K562 (cell line): ENCODE measurements at regions not wholly inside any gene's neighbourhood (a gene's known extent, or its start where the extent isn't known, plus 50 kb on each side); places are given as distances from the start of the nearest gene placed in this dataset.
A peak's percentile ranks its signal among the peaks of the same experiment; 100 is the strongest.

Experiments used
- ATAC-seq: fragments of 200-7000 bp; cut with Tn5 transposase; 3 replicates; pipeline ENCODE4 v1.9.1; 2020; ENCODE audit warnings: moderate library complexity
- BruUV-seq: library from RNA; stranded (reverse); fragments of 400-500 nt; replicated peaks from 2 replicates; lab custom pipeline; 2021; lab: Mats Ljungman, UMichigan
- CTCF ChIA-PET: fragments of 300-600 bp; formaldehyde crosslinking; extraction: SDS; loops from one replicate; lab custom pipeline; 2021; ENCODE audit warnings: low intra/inter-chr PET ratio; lab: Yijun Ruan, JAX
- POLR2A ChIA-PET: fragments of 300-600, 350-650 bp; sonication (Branson Sonifier 250); formaldehyde crosslinking; extraction: SDS; loops from one replicate; lab custom pipeline; 2021; ENCODE audit warnings: antibody characterized with exemption, inconsistent platforms; lab: Yijun Ruan, JAX
- DNase-seq, 4 experiments: peaks; one replicate each; pipeline versions ENCODE4 v3.0.0 to v3.0.0-alpha.2; 2011 to 2018; ENCODE audit warnings: low spot score in 3 of 4, mixed read lengths in 3 of 4; ENCODE audit errors: extremely low read depth in 1 of 4
- FAIRE-seq: peaks from 2 replicates; lab custom pipeline; 2011; peaks lifted over from hg19 to GRCh38; lab: Jason Lieb, UNC
- H2AFZ ChIP-seq: 2 replicates; pipeline ENCODE4 v1.6.0; 2011; ENCODE audit warnings: low read depth, low read length, control low read depth, inconsistent platforms
- H3K27ac ChIP-seq: fragments of 200-600 bp; 3 replicates; pipeline ENCODE4 v1.8.0; 2011; ENCODE audit warnings: low read depth, mild to moderate bottlenecking, control low read depth, inconsistent platforms, low read length, moderate library complexity, mixed read lengths; ENCODE audit errors: extremely low read depth
- H3K27me3 ChIP-seq, 2 experiments: fragments of 300-600 bp in 1 of 2; 2 replicates in 1 of 2; 3 replicates in 1 of 2; pipeline versions ENCODE4 v1.6.0 to v1.8.0; 2011; ENCODE audit warnings: inconsistent platforms in 2 of 2, low read length in 2 of 2, mild to moderate bottlenecking in 1 of 2, mixed read lengths in 1 of 2, moderate library complexity in 1 of 2; ENCODE audit not compliant: control insufficient read depth in 2 of 2, insufficient read depth in 2 of 2
- H3K36me3 ChIP-seq: fragments of 300-600 bp; 3 replicates; pipeline ENCODE4 v1.8.0; 2011; ENCODE audit warnings: mild to moderate bottlenecking, low read length, inconsistent platforms; ENCODE audit not compliant: control insufficient read depth, insufficient read depth
- H3K4me1 ChIP-seq, 2 experiments: fragments of 200-600 bp in 1 of 2; replicated peaks in 1 of 2; 2 replicates in 1 of 2; 3 replicates in 1 of 2; pipeline versions ENCODE4 v1.5.1 to v1.8.0; 2011; ENCODE audit warnings: inconsistent platforms in 2 of 2, low read length in 2 of 2, mild to moderate bottlenecking in 1 of 2, mixed read lengths in 1 of 2, moderate library complexity in 1 of 2; ENCODE audit not compliant: control insufficient read depth in 2 of 2, insufficient read depth in 2 of 2
- H3K4me2 ChIP-seq: 2 replicates; pipeline ENCODE4 v1.6.1; 2011; ENCODE audit warnings: low read length, control low read depth, inconsistent platforms, mixed read lengths; ENCODE audit not compliant: insufficient read depth
- H3K4me3 ChIP-seq: fragments of 200-600 bp; sonication (generic), shearing (Covaris generic); 2 replicates; pipeline ENCODE4 v1.5.1; 2016; ENCODE audit warnings: control low read depth, inconsistent platforms
- H3K79me2 ChIP-seq: fragments of 200-600 bp; 3 replicates; pipeline ENCODE4 v1.8.0; 2011; ENCODE audit warnings: low read length, inconsistent platforms; ENCODE audit not compliant: control insufficient read depth, insufficient read depth
- H3K9ac ChIP-seq, 2 experiments: 2 replicates each; pipeline versions ENCODE4 v1.6.0 to v1.6.1; 2011; ENCODE audit warnings: low read depth in 2 of 2, low read length in 2 of 2, control low read depth in 1 of 2, inconsistent platforms in 1 of 2, mild to moderate bottlenecking in 1 of 2, mixed read lengths in 1 of 2; ENCODE audit not compliant: insufficient read depth in 1 of 2
- H3K9me1 ChIP-seq: one replicate; pipeline ENCODE4 v1.6.0; 2011; ENCODE audit warnings: inconsistent platforms, mild to moderate bottlenecking, low read length, moderate library complexity; ENCODE audit not compliant: control insufficient read depth, insufficient read depth
- H3K9me3 ChIP-seq: replicated peaks from 2 replicates; pipeline ENCODE4 v1.5.1; 2011; ENCODE audit warnings: low read depth, low read length, inconsistent platforms; ENCODE audit not compliant: control insufficient read depth, insufficient read depth
- H4K20me1 ChIP-seq: replicated peaks from 2 replicates; pipeline ENCODE4 v1.6.1; 2011; ENCODE audit warnings: low read length, inconsistent platforms, mixed read lengths; ENCODE audit not compliant: control insufficient read depth, insufficient read depth
- CHAMP1 ChIP-seq: fragments of 450-650 bp; IDR thresholded peaks from 2 replicates; pipeline ENCODE4 v1.6.1; 2016; ENCODE audit warnings: mild to moderate bottlenecking
- EWSR1 ChIP-seq: fragments of 450-650 bp; IDR thresholded peaks from 2 replicates; pipeline ENCODE4 v1.6.1; 2018; ENCODE audit warnings: borderline replicate concordance, mild to moderate bottlenecking, low read depth, moderate library complexity; ENCODE audit not compliant: partially characterized antibody
- FOXJ2 ChIP-seq: fragments of 200-800 bp; sonication (Bioruptor generic); IDR thresholded peaks from 2 replicates; pipeline ENCODE4 v1.6.1; 2016; ENCODE audit warnings: missing genetic modification characterization, missing compliant biosample characterization
- KDM1A ChIP-seq, 2 experiments: fragments of 450-650 bp; IDR thresholded peaks; 2 replicates each; pipeline ENCODE4 v1.6.1; 2016; ENCODE audit warnings: mild to moderate bottlenecking in 2 of 2
- MBD2 ChIP-seq: sonication (generic); IDR thresholded peaks from 2 replicates; pipeline ENCODE4 v1.6.1; 2016; ENCODE audit warnings: low read depth, borderline replicate concordance
- MEIS2 ChIP-seq: fragments of 450-650 bp; IDR thresholded peaks from 2 replicates; pipeline ENCODE4 v1.6.1; 2014; ENCODE audit warnings: mild to moderate bottlenecking; ENCODE audit not compliant: partially characterized antibody
- NCOR1 ChIP-seq: fragments of 450-650 bp; IDR thresholded peaks from 2 replicates; pipeline ENCODE4 v1.6.1; 2016; ENCODE audit warnings: mild to moderate bottlenecking, moderate library complexity
- NR2C1 ChIP-seq, 2 experiments: fragments of 450-650 bp; IDR thresholded peaks; 2 replicates each; pipeline ENCODE4 v1.6.1; 2017; ENCODE audit warnings: mild to moderate bottlenecking in 2 of 2, antibody characterized with exemption in 1 of 2, inconsistent platforms in 1 of 2, missing compliant biosample characterization in 1 of 2, missing genetic modification characterization in 1 of 2
- RCOR1 ChIP-seq, 2 experiments: IDR thresholded peaks; 2 replicates each; pipeline ENCODE4 v1.6.1; 2012; ENCODE audit warnings: low read depth in 2 of 2, low read length in 2 of 2, borderline replicate concordance in 1 of 2, improper control_type of control experiment in 1 of 2
- SIX5 ChIP-seq, 2 experiments: IDR thresholded peaks; 2 replicates each; pipeline ENCODE4 v1.6.1; 2011; ENCODE audit warnings: low read length in 2 of 2, borderline replicate concordance in 1 of 2, low read depth in 1 of 2, mild to moderate bottlenecking in 1 of 2, moderate library complexity in 1 of 2; ENCODE audit not compliant: insufficient read depth in 1 of 2
- SP1 ChIP-seq: sonication (generic); formaldehyde crosslinking; IDR thresholded peaks from 2 replicates; pipeline ENCODE4 v1.8.1; 2022; ENCODE audit warnings: mild to moderate bottlenecking, missing genetic modification reagents
- TAL1 ChIP-seq: fragments of 450-650 bp; IDR thresholded peaks from 2 replicates; pipeline ENCODE4 v1.6.1; 2016; ENCODE audit warnings: mild to moderate bottlenecking
- WGBS: fragments of 100-300 bp; shearing (Covaris generic); methylation state at CpG from one replicate; pipeline ENCODE4 v1.1.6; 2016; ENCODE audit warnings: low coverage, mixed read lengths; ENCODE audit not compliant: insufficient coverage; ENCODE audit errors: missing lambda C conversion rate; 5-methylcytosine and 5-hydroxymethylcytosine counted together
- in situ Hi-C: fragments of 300-500 bp; cut with MboI; formaldehyde crosslinking; loops from 4 replicates; pipeline ENCODE4 v1.15.0; 2018; ENCODE audit warnings: inconsistent platforms, mixed read lengths
- intact Hi-C: fragments of 100-400 bp; cut with micrococcal nuclease; formaldehyde crosslinking; loops from 2 replicates; pipeline ENCODE4 v1.14.2; 2022

GRCh38 chr4:138439143-138439581 is 197.0 kb upstream of the SLC7A11 start:
- POLR2A ChIA-PET, result interaction anchor here (0.6 to 0.8 kb wide), 2 partner anchors 198 to 470 kb away, joined by 3 read pairs; no protein-coding TSS in a partner anchor
- no peak overlapping the region; the same call in 1 of the 2 replicates for H3K4me2 ChIP-seq
- H3K27ac ChIP-seq, result peak overlapping the region; percentile 67
- H3K4me3 ChIP-seq, result no peak overlapping the region
- no peaks in the 10 kb centered on the region for H3K79me2 ChIP-seq
- intact Hi-C loops, result loop anchor here (2.0 kb wide), 1 partner anchor 196 kb away; the partner anchor contains the start of gene SLC7A11
- peak; percentile 16; the same call in 2 of the 3 replicates for ATAC-seq
- no peak for FAIRE-seq
- 5% methylated on average over 5 of the region's 5 CpGs for WGBS
- H3K36me3 ChIP-seq, result no peaks in the 10 kb centered on the region
- peak overlapping the region; percentile 69 for H2AFZ ChIP-seq
- CTCF ChIA-PET, result no interaction called here
- no peak for DNase-seq
- no peak for TF ChIP-seq SIX5 (IDR thresholded peaks at IDR 0.05; ENCODE audit: borderline replicate concordance in 1 of 2, insufficient read depth in 1 of 2, low read depth in 1 of 2, low read length in 2 of 2)
- peaks cover 0 to 18% of the 10 kb centered on the region in 2 experiments; a peak in 3 of 5 replicates for H3K4me1 ChIP-seq
- in situ Hi-C loops, result no loop called here
- BruUV-seq, result no TSS peak
- H4K20me1 ChIP-seq, result no peaks in the 10 kb centered on the region
- peaks cover 3% of the 10 kb centered on the region; the same call in 1 of the 2 replicates for H3K9me3 ChIP-seq
- H3K27me3 ChIP-seq, result no peaks in the 10 kb centered on the region
- H3K9ac ChIP-seq, result no peak overlapping the region
- H3K9me1 ChIP-seq, result no peaks in the 10 kb centered on the region

DNA sequence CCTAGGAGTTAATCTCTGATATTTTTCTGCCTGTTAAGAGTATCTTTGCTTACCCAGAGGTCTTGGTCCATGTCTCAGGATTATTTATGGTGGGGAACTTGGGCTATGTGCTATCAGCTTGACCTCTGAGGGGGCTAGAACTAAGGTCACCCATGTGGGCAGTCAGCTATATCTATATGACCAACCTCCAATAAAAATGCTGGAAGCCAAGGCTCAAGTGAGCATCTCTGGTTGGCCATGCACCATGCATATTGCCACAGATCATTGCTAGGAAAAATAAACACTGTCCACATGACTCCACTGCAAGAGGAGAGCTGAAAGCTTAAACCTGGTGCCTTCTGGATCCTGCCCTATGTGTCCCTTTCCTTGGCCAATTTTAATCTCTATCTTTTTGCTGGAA is 196.5 kb upstream of the SLC7A11 start:
- POLR2A ChIA-PET, result interaction anchor here (0.6 to 0.8 kb wide), 2 partner anchors 198 to 471 kb away, joined by 3 read pairs; no protein-coding TSS in a partner anchor
- intact Hi-C loops, result loop anchor here (2.0 kb wide), 1 partner anchor 196 kb away; the partner anchor contains the start of gene SLC7A11
- TF ChIP-seq FOXJ2 (tag), result peak; percentile 43; the same call in 1 of the 2 replicates
- peak in 1 of 2 experiments; percentile 56; a peak in 1 of 4 replicates for TF ChIP-seq RCOR1 (IDR thresholded peaks at IDR 0.05; ENCODE audit: borderline replicate concordance in 1 of 2, low read depth in 2 of 2, low read length in 2 of 2)
- no peak for TF ChIP-seq EWSR1
- peak in 1 of 2 experiments; percentile 44; a peak in 1 of 4 replicates for TF ChIP-seq KDM1A (IDR thresholded peaks at IDR 0.05)
- TF ChIP-seq MEIS2, result peak; percentile 84
- 0 out of 2 replicates have a peak, but pooled peaks have one; percentile 20 for TF ChIP-seq SP1 (CRISPR knock-in tag)
- peak; percentile 30; the same call in 1 of the 2 replicates for TF ChIP-seq NR2C1 (IDR thresholded peaks at IDR 0.05)
- no peak for TF ChIP-seq NR2C1 (tag; IDR thresholded peaks at IDR 0.05)
- TF ChIP-seq MBD2, result no peak
- TF ChIP-seq CHAMP1, result peak; percentile 36; the same call in 1 of the 2 replicates
- 0 out of 2 replicates have a peak, but pooled peaks have one; percentile 18 for TF ChIP-seq NCOR1
- peak; percentile 38; the same call in 1 of the 2 replicates for TF ChIP-seq TAL1

More for the DNA sequence above, 196.5 kb upstream of the SLC7A11 start:
- no peak overlapping the region for H3K4me3 ChIP-seq
- H3K27me3 ChIP-seq, result no peaks in the 10 kb centered on the region
- DNase-seq (peak in 3 of 4 experiments; percentile 15 to 68 (median 36)), FAIRE-seq (peak; percentile 87), ATAC-seq (peak; percentile 78)
- no peaks in the 10 kb centered on the region for H4K20me1 ChIP-seq
- peak overlapping the region; percentile 14; the same call in 1 of the 2 replicates for H3K4me2 ChIP-seq
- no peaks in the 10 kb centered on the region for H3K9me1 ChIP-seq
- in situ Hi-C loops, result no loop called here
- peak overlapping the region; percentile 69 for H2AFZ ChIP-seq
- peak overlapping the region; percentile 67 for H3K27ac ChIP-seq
- H3K79me2 ChIP-seq, result no peaks in the 10 kb centered on the region
- H3K4me1 ChIP-seq, result peaks cover 0 to 18% of the 10 kb centered on the region in 2 experiments; a peak in 3 of 5 replicates
- CTCF ChIA-PET, result no interaction called here
- no peaks in the 10 kb centered on the region for H3K36me3 ChIP-seq
- BruUV-seq, result no TSS peak
- peaks cover 3% of the 10 kb centered on the region; the same call in 1 of the 2 replicates for H3K9me3 ChIP-seq
- H3K9ac ChIP-seq, result no peak overlapping the region
